ENCODE measurements at regions not wholly inside any gene's neighbourhood (a gene's known extent, or its start where the extent isn't known, plus 50 kb on each side); places are given as distances from the start of the nearest gene placed in this dataset.
"Not testable (repeated sequence)": the region's sequence is repeated elsewhere in the genome, so short reads cannot be mapped to it uniquely, and the experiment has no call there.

GRCh38 chr3:176149567-176149966 lies 1047.7 kb downstream of the TBL1XR1 start:
- DNase-seq = no peak

GRCh38 chr3:176147251-176147650 lies 1050.0 kb downstream of the TBL1XR1 start:
- no peak for DNase-seq

GRCh38 chr3:176141837-176142236 lies 1055.4 kb downstream of the TBL1XR1 start:
- no peak for DNase-seq

GRCh38 chr3:176120507-176120906 lies 1076.8 kb downstream of the TBL1XR1 start:
- no peak for DNase-seq

GRCh38 chr3:176119826-176120225 lies 1077.5 kb downstream of the TBL1XR1 start:
- no peak for DNase-seq

- no peak for DNase-seq
These were observed 1090.9 kb downstream of the TBL1XR1 start for GRCh38 chr3:176106380-176106779.

GRCh38 chr3:176097027-176097426 lies 1100.3 kb downstream of the TBL1XR1 start:
- no peak for DNase-seq

- DNase-seq = not testable (repeated sequence)
These were observed 1103.4 kb downstream of the TBL1XR1 start for GRCh38 chr3:176093892-176094291.

- no peak for DNase-seq
These were observed 1106.6 kb downstream of the TBL1XR1 start for GRCh38 chr3:176090727-176091126.

GRCh38 chr3:176088962-176089383 lies 1108.3 kb downstream of the TBL1XR1 start:
- no peak for DNase-seq

- no peak for DNase-seq
These were observed 1110.1 kb downstream of the TBL1XR1 start for GRCh38 chr3:176087066-176087697.

GRCh38 chr3:176079785-176080184 lies 1117.5 kb downstream of the TBL1XR1 start:
- no peak for DNase-seq

- DNase-seq = no peak
These were observed 1118.4 kb downstream of the TBL1XR1 start for GRCh38 chr3:176078906-176079305.

GRCh38 chr3:176075491-176075890 lies 1121.8 kb downstream of the TBL1XR1 start:
- no peak for DNase-seq

- no peak for DNase-seq
These were observed 1122.2 kb downstream of the TBL1XR1 start for GRCh38 chr3:176075046-176075445.

GRCh38 chr3:176074096-176074495 lies 1123.2 kb downstream of the TBL1XR1 start:
- no peak for DNase-seq

- DNase-seq = no peak
These were observed 1125.3 kb downstream of the TBL1XR1 start for GRCh38 chr3:176071943-176072342.

GRCh38 chr3:176068750-176069149 lies 1128.5 kb downstream of the TBL1XR1 start:
- no peak for DNase-seq

GRCh38 chr3:176058856-176059255 lies 1138.4 kb downstream of the TBL1XR1 start:
- DNase-seq = no peak

- no peak for DNase-seq
These were observed 1141.4 kb downstream of the TBL1XR1 start for GRCh38 chr3:176055836-176056235.

- no peak for DNase-seq
These were observed 1145.5 kb downstream of the TBL1XR1 start for GRCh38 chr3:176051766-176052165.

- DNase-seq = no peak
These were observed 1150.6 kb downstream of the TBL1XR1 start for GRCh38 chr3:176046703-176047102.

GRCh38 chr3:176041812-176042211 lies 1155.5 kb downstream of the TBL1XR1 start:
- DNase-seq = no peak

- no peak for DNase-seq
These were observed 1156.1 kb downstream of the TBL1XR1 start for GRCh38 chr3:176041185-176041584.

GRCh38 chr3:176037636-176038035 lies 1159.6 kb downstream of the TBL1XR1 start:
- no peak for DNase-seq
